ENCODE measurements at regions not wholly inside any gene's neighbourhood (a gene's known extent, or its start where the extent isn't known, plus 50 kb on each side); places are given as distances from the start of the nearest gene placed in this dataset.

GRCh38 chr4:123345935-123346300, 50.7 kb upstream of the SPRY1 start:
- DNase-seq = no peak
- no peaks in the 10 kb centered on the region for H3K9me3 ChIP-seq (ENCODE audit: control insufficient read depth, insufficient read depth, low read length)
- H2BK120ac ChIP-seq (ENCODE audit: low read depth, low read length) = no peak overlapping the region
- no peaks in the 10 kb centered on the region for H3K79me1 ChIP-seq (ENCODE audit: low read depth in 1 of 2, low read length in 2 of 2)
- H2BK15ac ChIP-seq (ENCODE audit: low read depth, low read length) = no peak overlapping the region
- WGBS, 2 experiments (ENCODE audit: extremely low coverage in 2 of 2, insufficient read length in 1 of 2) = no CpG with 5 or more reads among the region's 3 CpGs
- no peaks in the 10 kb centered on the region for H3K4me1 ChIP-seq (ENCODE audit: control insufficient read depth, insufficient read depth, low read length)
- H3K27me3 ChIP-seq (ENCODE audit: control insufficient read depth, insufficient read depth, low read length) = no peaks in the 10 kb centered on the region
- no peak overlapping the region for H2AFZ ChIP-seq (replicated peaks; ENCODE audit: low read length, poor library complexity)
- no peak overlapping the region for H2AK5ac ChIP-seq (ENCODE audit: low read depth, low read length)
- no peak overlapping the region for H3K23ac ChIP-seq (ENCODE audit: low read depth, low read length)
- H3K4ac ChIP-seq (ENCODE audit: low read depth, low read length) = no peak overlapping the region
- no peak overlapping the region for H2BK5ac ChIP-seq (ENCODE audit: low read depth, low read length, poor library complexity, severe bottlenecking)
- no peak overlapping the region for H3K18ac ChIP-seq (ENCODE audit: low read depth, low read length)
- dilution Hi-C loops (cut with HindIII; ENCODE audit: low sequenced_read_pairs, unreplicated experiment) = no loop called here
- BruUV-seq (replicated peaks) = no TSS peak
- H3K36me3 ChIP-seq (ENCODE audit: control insufficient read depth, insufficient read depth, low read length) = no peaks in the 10 kb centered on the region
- no peak overlapping the region for H3K9ac ChIP-seq (ENCODE audit: low read depth, low read length)
- no peak overlapping the region for H3K4me2 ChIP-seq (ENCODE audit: low read depth, low read length)
- no peak overlapping the region for H3K4me3 ChIP-seq (ENCODE audit: insufficient read depth, low read depth, low read length)
- intact Hi-C loops (cut with micrococcal nuclease) = no loop called here
- ChIA-PET POLR2A (ENCODE audit: unreplicated experiment) (no interaction called here), CTCF (no interaction called here)
- in situ Hi-C loops (cut with MboI; ENCODE audit: low sequenced_read_pairs) = no loop called here
- H3K14ac ChIP-seq (replicated peaks; ENCODE audit: low read depth, low read length) = no peak overlapping the region
- no peak overlapping the region for H2BK20ac ChIP-seq (ENCODE audit: low read depth, low read length)
- H4K8ac ChIP-seq (ENCODE audit: low read depth in 2 of 2, low read length in 2 of 2) = no peak overlapping the region
- H4K91ac ChIP-seq (ENCODE audit: insufficient read depth, low read depth, low read length) = no peak overlapping the region
- no peak for ATAC-seq (ENCODE audit: low read depth)
- no peaks in the 10 kb centered on the region for H4K20me1 ChIP-seq (ENCODE audit: insufficient read depth, low read length)
- TF ChIP-seq RFX5 (IDR thresholded peaks at IDR 0.05; ENCODE audit: low read depth, low read length) = no peak
- TF ChIP-seq, protein P1, sequence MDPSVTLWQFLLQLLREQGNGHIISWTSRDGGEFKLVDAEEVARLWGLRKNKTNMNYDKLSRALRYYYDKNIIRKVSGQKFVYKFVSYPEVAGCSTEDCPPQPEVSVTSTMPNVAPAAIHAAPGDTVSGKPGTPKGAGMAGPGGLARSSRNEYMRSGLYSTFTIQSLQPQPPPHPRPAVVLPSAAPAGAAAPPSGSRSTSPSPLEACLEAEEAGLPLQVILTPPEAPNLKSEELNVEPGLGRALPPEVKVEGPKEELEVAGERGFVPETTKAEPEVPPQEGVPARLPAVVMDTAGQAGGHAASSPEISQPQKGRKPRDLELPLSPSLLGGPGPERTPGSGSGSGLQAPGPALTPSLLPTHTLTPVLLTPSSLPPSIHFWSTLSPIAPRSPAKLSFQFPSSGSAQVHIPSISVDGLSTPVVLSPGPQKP (IDR thresholded peaks at IDR 0.05; ENCODE audit: borderline replicate concordance, low read depth, low read length) = no peak
- TF ChIP-seq SMC3 (IDR thresholded peaks at IDR 0.05; ENCODE audit: low read depth, low read length) = no peak
- TF ChIP-seq, protein P2, sequence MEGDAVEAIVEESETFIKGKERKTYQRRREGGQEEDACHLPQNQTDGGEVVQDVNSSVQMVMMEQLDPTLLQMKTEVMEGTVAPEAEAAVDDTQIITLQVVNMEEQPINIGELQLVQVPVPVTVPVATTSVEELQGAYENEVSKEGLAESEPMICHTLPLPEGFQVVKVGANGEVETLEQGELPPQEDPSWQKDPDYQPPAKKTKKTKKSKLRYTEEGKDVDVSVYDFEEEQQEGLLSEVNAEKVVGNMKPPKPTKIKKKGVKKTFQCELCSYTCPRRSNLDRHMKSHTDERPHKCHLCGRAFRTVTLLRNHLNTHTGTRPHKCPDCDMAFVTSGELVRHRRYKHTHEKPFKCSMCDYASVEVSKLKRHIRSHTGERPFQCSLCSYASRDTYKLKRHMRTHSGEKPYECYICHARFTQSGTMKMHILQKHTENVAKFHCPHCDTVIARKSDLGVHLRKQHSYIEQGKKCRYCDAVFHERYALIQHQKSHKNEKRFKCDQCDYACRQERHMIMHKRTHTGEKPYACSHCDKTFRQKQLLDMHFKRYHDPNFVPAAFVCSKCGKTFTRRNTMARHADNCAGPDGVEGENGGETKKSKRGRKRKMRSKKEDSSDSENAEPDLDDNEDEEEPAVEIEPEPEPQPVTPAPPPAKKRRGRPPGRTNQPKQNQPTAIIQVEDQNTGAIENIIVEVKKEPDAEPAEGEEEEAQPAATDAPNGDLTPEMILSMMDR (conservative IDR thresholded peaks at IDR 0.05; ENCODE audit: low read depth, low read length) = no peak
- no peak for TF ChIP-seq MAZ (IDR thresholded peaks at IDR 0.05; ENCODE audit: borderline replicate concordance, low read depth, low read length)
- no peak for TF ChIP-seq MXI1 (IDR thresholded peaks at IDR 0.05; ENCODE audit: borderline replicate concordance, low read depth, low read length)
- no peak for TF ChIP-seq CEBPB (IDR thresholded peaks at IDR 0.05; ENCODE audit: low read depth, low read length)
- no peak for TF ChIP-seq MAFK (IDR thresholded peaks at IDR 0.05; ENCODE audit: low read depth, low read length)
- TF ChIP-seq, protein P3, sequence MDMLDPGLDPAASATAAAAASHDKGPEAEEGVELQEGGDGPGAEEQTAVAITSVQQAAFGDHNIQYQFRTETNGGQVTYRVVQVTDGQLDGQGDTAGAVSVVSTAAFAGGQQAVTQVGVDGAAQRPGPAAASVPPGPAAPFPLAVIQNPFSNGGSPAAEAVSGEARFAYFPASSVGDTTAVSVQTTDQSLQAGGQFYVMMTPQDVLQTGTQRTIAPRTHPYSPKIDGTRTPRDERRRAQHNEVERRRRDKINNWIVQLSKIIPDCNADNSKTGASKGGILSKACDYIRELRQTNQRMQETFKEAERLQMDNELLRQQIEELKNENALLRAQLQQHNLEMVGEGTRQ (IDR thresholded peaks at IDR 0.05; ENCODE audit: low read depth, low read length) = no peak
- TF ChIP-seq BHLHE40 (IDR thresholded peaks at IDR 0.05; ENCODE audit: low read depth, low read length) = no peak
- TF ChIP-seq NFE2L2 (IDR thresholded peaks at IDR 0.05; ENCODE audit: low read depth, low read length) = no peak
- TF ChIP-seq POLR2A (IDR thresholded peaks at IDR 0.05; ENCODE audit: low read depth, low read length) = no peak
- TF ChIP-seq CHD1 (IDR thresholded peaks at IDR 0.05; ENCODE audit: low read depth, low read length) = no peak
- TF ChIP-seq RCOR1 (IDR thresholded peaks at IDR 0.05; ENCODE audit: insufficient replicate concordance, low read length) = no peak
- TF ChIP-seq FOS (IDR thresholded peaks at IDR 0.05; ENCODE audit: low read depth, low read length) = no peak
- TF ChIP-seq RAD21 (IDR thresholded peaks at IDR 0.05; ENCODE audit: low read length) = no peak
- no peak overlapping the region for H2AK9ac ChIP-seq (replicated peaks; ENCODE audit: low read depth, low read length, poor library complexity)
- H3K56ac ChIP-seq (ENCODE audit: extremely low read depth, insufficient read depth, low read length) = no peak overlapping the region
- no peak overlapping the region for H4K5ac ChIP-seq (ENCODE audit: low read depth, low read length)
- H3K9me1 ChIP-seq (ENCODE audit: insufficient read depth, low read length) = no peaks in the 10 kb centered on the region
- H3K27ac ChIP-seq (ENCODE audit: insufficient read depth, low read length) = no peak overlapping the region
